H1 (cell line): ENCODE measurements at regions not wholly inside any gene's neighbourhood (a gene's known extent, or its start where the extent isn't known, plus 50 kb on each side); places are given as distances from the start of the nearest gene placed in this dataset.

Experiments
- CTCF ChIA-PET: fragments of 300-600 bp; sonication (Branson Sonifier 250); formaldehyde crosslinking; loops from one replicate; lab custom pipeline; 2021; ENCODE audit not compliant: partially characterized antibody; lab: Charles Lee
- POLR2A ChIA-PET: fragments of 300-600 bp; sonication (Branson Sonifier 250); formaldehyde crosslinking; loops from one replicate; lab custom pipeline; 2021; ENCODE audit warnings: inconsistent platforms; ENCODE audit not compliant: partially characterized antibody; lab: Charles Lee
- DNase-seq, 2 experiments: peaks; one replicate each; pipeline versions ENCODE4 v3.0.0 to v3.0.0-alpha.2; 2010 to 2022; ENCODE audit warnings: low spot score in 2 of 2, low read depth in 1 of 2, mixed read lengths in 1 of 2
- FAIRE-seq: peaks from 2 replicates; lab custom pipeline; 2011; peaks lifted over from hg19 to GRCh38; lab: Jason Lieb, UNC
- H2AFZ ChIP-seq: 2 replicates; pipeline ENCODE4 v1.8.1; 2012; ENCODE audit warnings: low read length, inconsistent platforms
- H2AK5ac ChIP-seq: 2 replicates; pipeline ENCODE4 v1.6.1; 2013; ENCODE audit warnings: low read depth, low read length
- H2BK120ac ChIP-seq: replicated peaks from 2 replicates; pipeline ENCODE3; 2013; ENCODE audit warnings: low read depth, low read length, inconsistent platforms
- H2BK12ac ChIP-seq: 2 replicates; pipeline ENCODE4 v1.6.1; 2013; ENCODE audit warnings: low read depth, low read length
- H2BK15ac ChIP-seq: 2 replicates; pipeline ENCODE4 v1.6.1; 2013; ENCODE audit warnings: low read length
- H2BK20ac ChIP-seq: 2 replicates; pipeline ENCODE4 v1.6.1; 2013; ENCODE audit warnings: low read length
- H2BK5ac ChIP-seq: 2 replicates; pipeline ENCODE4 v1.6.1; 2013; ENCODE audit warnings: low read depth, low read length
- H3K14ac ChIP-seq: 2 replicates; pipeline ENCODE4 v1.6.1; 2013; ENCODE audit warnings: inconsistent platforms; ENCODE audit not compliant: insufficient read length
- H3K18ac ChIP-seq: 2 replicates; pipeline ENCODE4 v1.6.1; 2013; ENCODE audit warnings: low read length; ENCODE audit errors: extremely low read depth
- H3K23ac ChIP-seq: 2 replicates; pipeline ENCODE4 v1.6.1; 2013; ENCODE audit warnings: inconsistent platforms; ENCODE audit not compliant: insufficient read length
- H3K23me2 ChIP-seq: 2 replicates; pipeline ENCODE4 v1.6.1; 2013; ENCODE audit warnings: low read depth, low read length
- H3K27ac ChIP-seq: 2 replicates; pipeline ENCODE4 v1.6.1; 2011; ENCODE audit warnings: low read depth, low read length, inconsistent platforms
- H3K27me3 ChIP-seq, 4 experiments: replicated peaks in 1 of 4; 1 replicate in 1 of 4; 2 replicates in 3 of 4; pipeline versions ENCODE4 v1.6.1 to v1.8.1; 2011 to 2013; ENCODE audit warnings: low read length in 3 of 4, mild to moderate bottlenecking in 3 of 4, inconsistent platforms in 2 of 4, mixed read lengths in 2 of 4, moderate library complexity in 1 of 4; ENCODE audit not compliant: control insufficient read depth in 3 of 4, insufficient read depth in 3 of 4; ENCODE audit errors: extremely low read depth in 1 of 4
- H3K36me3 ChIP-seq, 4 experiments: 2 replicates each; pipeline versions ENCODE4 v1.6.1 to v1.8.1; 2011 to 2013; ENCODE audit warnings: mild to moderate bottlenecking in 4 of 4, low read length in 3 of 4, moderate library complexity in 2 of 4, control low read depth in 1 of 4, inconsistent platforms in 1 of 4; ENCODE audit not compliant: insufficient read depth in 4 of 4, control insufficient read depth in 2 of 4
- H3K4ac ChIP-seq: replicated peaks from 2 replicates; pipeline ENCODE3; 2013; ENCODE audit warnings: low read length, low read depth, mixed read lengths, inconsistent platforms; ENCODE audit not compliant: insufficient read length
- H3K4me1 ChIP-seq, 4 experiments: replicated peaks in 1 of 4; 1 replicate in 1 of 4; 2 replicates in 3 of 4; pipeline versions ENCODE4 v1.6.1 to v1.8.1; 2011 to 2013; ENCODE audit warnings: low read length in 3 of 4, inconsistent platforms in 2 of 4, mixed read lengths in 1 of 4; ENCODE audit not compliant: insufficient read depth in 4 of 4, control insufficient read depth in 3 of 4
- H3K4me2 ChIP-seq, 2 experiments: 2 replicates each; pipeline versions ENCODE4 v1.6.1 to v1.8.1; 2011 to 2013; ENCODE audit warnings: low read depth in 2 of 2, low read length in 2 of 2, control low read depth in 1 of 2, inconsistent platforms in 1 of 2, mild to moderate bottlenecking in 1 of 2; ENCODE audit not compliant: insufficient read depth in 1 of 2
- H3K4me3 ChIP-seq, 4 experiments: fragments of 200-600, 300-600 bp in 1 of 4; sonication (generic), shearing (Covaris generic), sonication (Bioruptor Twin) in 1 of 4; 2 replicates each; pipeline versions ENCODE4 v1.5.1 to v1.8.1; 2011 to 2016; ENCODE audit warnings: low read length in 4 of 4, low read depth in 3 of 4, control low read depth in 2 of 4, inconsistent platforms in 2 of 4, mild to moderate bottlenecking in 2 of 4, mixed read lengths in 1 of 4, moderate library complexity in 1 of 4; ENCODE audit not compliant: insufficient read depth in 2 of 4; ENCODE audit errors: extremely low read depth in 1 of 4
- H3K56ac ChIP-seq: replicated peaks from 2 replicates; pipeline ENCODE3; 2013; ENCODE audit warnings: low read depth, mild to moderate bottlenecking, mixed read lengths, low read length, inconsistent platforms; ENCODE audit not compliant: insufficient read length
- H3K79me1 ChIP-seq: 2 replicates; pipeline ENCODE4 v1.6.1; 2013; ENCODE audit warnings: low read depth, low read length, control low read depth
- H3K79me2 ChIP-seq, 2 experiments: 2 replicates each; pipeline versions ENCODE4 v1.6.1 to v1.8.1; 2012 to 2013; ENCODE audit warnings: low read length in 2 of 2, mild to moderate bottlenecking in 2 of 2, inconsistent platforms in 1 of 2; ENCODE audit not compliant: insufficient read depth in 2 of 2, control insufficient read depth in 1 of 2
- H3K9ac ChIP-seq, 4 experiments: replicated peaks in 1 of 4; 1 replicate in 1 of 4; 2 replicates in 3 of 4; pipeline versions ENCODE4 v1.6.1 to v1.8.1; 2011 to 2013; ENCODE audit warnings: low read depth in 3 of 4, low read length in 3 of 4, control low read depth in 2 of 4, mild to moderate bottlenecking in 2 of 4, moderate library complexity in 2 of 4, inconsistent platforms in 1 of 4; ENCODE audit errors: extremely low read depth in 1 of 4
- H3K9me3 ChIP-seq, 2 experiments: 2 replicates each; pipeline versions ENCODE4 v1.6.1 to v1.8.1; 2012 to 2013; ENCODE audit warnings: mild to moderate bottlenecking in 2 of 2, moderate library complexity in 2 of 2, control low read depth in 1 of 2, inconsistent platforms in 1 of 2, low read depth in 1 of 2, low read length in 1 of 2, mixed read lengths in 1 of 2; ENCODE audit not compliant: insufficient read depth in 2 of 2
- H4K20me1 ChIP-seq, 2 experiments: replicated peaks in 1 of 2; 2 replicates each; pipeline versions ENCODE3 to v1.8.1; 2011 to 2013; ENCODE audit warnings: inconsistent platforms in 2 of 2, low read length in 2 of 2, mild to moderate bottlenecking in 1 of 2; ENCODE audit not compliant: insufficient read depth in 2 of 2, control insufficient read depth in 1 of 2
- H4K5ac ChIP-seq: 2 replicates; pipeline ENCODE4 v1.6.1; 2013; ENCODE audit warnings: low read length, low read depth, mixed read lengths, inconsistent platforms; ENCODE audit not compliant: insufficient read length
- H4K8ac ChIP-seq: 2 replicates; pipeline ENCODE4 v1.8.0; 2013; ENCODE audit warnings: mild to moderate bottlenecking, moderate library complexity, low read length, inconsistent platforms; ENCODE audit not compliant: insufficient read depth; ENCODE audit errors: extremely low read depth
- H4K91ac ChIP-seq: replicated peaks from 2 replicates; pipeline ENCODE3; 2013; ENCODE audit warnings: low read length, mixed read lengths, inconsistent platforms; ENCODE audit not compliant: insufficient read length
- ASH2L ChIP-seq: fragments of 200-600, 300-600 bp; sonication (generic); IDR thresholded peaks from one replicate; pipeline ENCODE4 v1.7.1; 2017; ENCODE audit warnings: low read length
- CEBPB ChIP-seq: IDR thresholded peaks from 2 replicates; pipeline ENCODE4 v1.6.1; 2012; ENCODE audit warnings: low read depth, low read length
- CTBP2 ChIP-seq: IDR thresholded peaks from 2 replicates; pipeline ENCODE4 v1.7.0; 2011; ENCODE audit warnings: borderline replicate concordance, mild to moderate bottlenecking, moderate library complexity, mixed read lengths, low read length; ENCODE audit not compliant: insufficient read depth, insufficient read length
- E2F6 ChIP-seq: IDR thresholded peaks from 2 replicates; pipeline ENCODE4 v1.6.1; 2012; ENCODE audit warnings: inconsistent platforms
- GTF2F1 ChIP-seq: IDR thresholded peaks from 2 replicates; pipeline ENCODE4 v1.6.1; 2012; ENCODE audit warnings: low read depth, low read length, improper control_type of control experiment, borderline replicate concordance
- MAX ChIP-seq: IDR thresholded peaks from 2 replicates; pipeline ENCODE4 v1.6.1; 2012; ENCODE audit warnings: inconsistent platforms
- POLR2AphosphoS5 ChIP-seq: IDR thresholded peaks from 2 replicates; pipeline ENCODE4 v1.6.1; 2011; ENCODE audit warnings: low read depth, low read length
- RAD21 ChIP-seq, 2 experiments: IDR thresholded peaks in 1 of 2; conservative IDR thresholded peaks in 1 of 2; 2 replicates each; pipeline ENCODE4 v1.6.1; 2011; ENCODE audit warnings: low read depth in 2 of 2, low read length in 2 of 2, improper control_type of control experiment in 1 of 2, inconsistent platforms in 1 of 2, mild to moderate bottlenecking in 1 of 2, moderate library complexity in 1 of 2
- RBBP5 ChIP-seq: IDR thresholded peaks from 2 replicates; pipeline ENCODE4 v1.7.1; 2012; ENCODE audit warnings: low read depth, mild to moderate bottlenecking, inconsistent platforms, low read length, moderate library complexity, borderline replicate concordance
- SIN3A ChIP-seq, 2 experiments: IDR thresholded peaks in 1 of 2; conservative IDR thresholded peaks in 1 of 2; 2 replicates each; pipeline ENCODE4 v1.6.1; 2011 to 2012; ENCODE audit warnings: low read length in 2 of 2, improper control_type of control experiment in 1 of 2, low read depth in 1 of 2, mild to moderate bottlenecking in 1 of 2
- SIX5 ChIP-seq: IDR thresholded peaks from 2 replicates; pipeline ENCODE4 v1.6.1; 2011; ENCODE audit warnings: mild to moderate bottlenecking, low read depth, low read length
- TEAD4 ChIP-seq: IDR thresholded peaks from 2 replicates; pipeline ENCODE4 v1.6.1; 2012; ENCODE audit warnings: low read depth, low read length, inconsistent platforms, mixed read lengths
- USF2 ChIP-seq: IDR thresholded peaks from 2 replicates; pipeline ENCODE4 v1.6.1; 2011; ENCODE audit warnings: low read length, improper control_type of control experiment
- WGBS, 2 experiments: shearing (Covaris generic) in 1 of 2; methylation state at CpG; one replicate each; pipeline versions ENCODE4 v1.1.6 to v1.1.7; 2013 to 2015; ENCODE audit warnings: low lambda C conversion rate in 2 of 2, mixed read lengths in 2 of 2, inconsistent platforms in 1 of 2, low coverage in 1 of 2, missing lambda C conversion rate in 1 of 2; ENCODE audit not compliant: insufficient replicate concordance in 2 of 2, insufficient coverage in 1 of 2, insufficient read length in 1 of 2; ENCODE audit errors: extremely low coverage in 1 of 2, missing lambda C conversion rate in 1 of 2; 5-methylcytosine and 5-hydroxymethylcytosine counted together

DNA sequence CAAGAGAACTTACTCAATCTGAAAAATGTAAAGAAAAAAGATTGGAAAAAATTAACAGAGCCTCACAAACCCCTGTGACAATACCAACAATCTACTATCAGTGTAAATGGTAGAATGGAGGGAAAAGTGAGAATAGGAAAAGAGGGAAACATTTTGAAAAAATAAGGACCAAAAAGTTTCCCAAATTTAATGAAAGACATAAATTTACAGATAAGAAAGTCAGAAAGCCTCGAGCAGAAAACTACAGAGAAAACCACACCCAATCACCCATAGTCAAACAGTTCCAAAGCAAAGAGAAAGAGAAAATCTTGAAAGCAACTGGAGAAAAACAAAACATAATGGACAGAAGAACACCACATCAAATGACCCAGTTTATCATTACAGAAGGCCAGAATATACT, 142.7 kb upstream of the DIO3 start:
- no peak overlapping the region for H2BK20ac ChIP-seq
- no peak overlapping the region for H3K27ac ChIP-seq
- H3K56ac ChIP-seq: no peak overlapping the region
- no peak overlapping the region for H3K23ac ChIP-seq
- H4K91ac ChIP-seq: no peak overlapping the region
- DNase-seq (no peak), FAIRE-seq (no peak)
- no peak overlapping the region for H2BK120ac ChIP-seq
- no peak overlapping the region for H4K5ac ChIP-seq
- CTCF ChIA-PET: no interaction called here
- H2BK5ac ChIP-seq: no peak overlapping the region
- no peak overlapping the region for H2BK12ac ChIP-seq
- no peaks in the 10 kb centered on the region for H3K79me2 ChIP-seq
- no peak overlapping the region for H3K9ac ChIP-seq
- POLR2A ChIA-PET: no interaction called here
- no peaks in the 10 kb centered on the region for H3K4me1 ChIP-seq
- H3K18ac ChIP-seq: no peak overlapping the region
- no peaks in the 10 kb centered on the region for H3K79me1 ChIP-seq
- no peak overlapping the region for H4K8ac ChIP-seq
- WGBS, 2 experiments: 63% methylated on average over 1 of the region's 1 CpG; no CpG with 5 or more reads in 1 of the 2 experiments
- no peaks in the 10 kb centered on the region for H3K9me3 ChIP-seq
- no peak overlapping the region for H3K14ac ChIP-seq
- no peak overlapping the region for H2BK15ac ChIP-seq
- no peak overlapping the region for H2AK5ac ChIP-seq
- H4K20me1 ChIP-seq: no peaks in the 10 kb centered on the region
- no peak overlapping the region for H2AFZ ChIP-seq
- no peaks in the 10 kb centered on the region for H3K36me3 ChIP-seq
- H3K23me2 ChIP-seq: no peaks in the 10 kb centered on the region
- no peak overlapping the region for H3K4me3 ChIP-seq
- no peak for TF ChIP-seq MAX
- no peak for TF ChIP-seq SIN3A (conservative IDR thresholded peaks at IDR 0.05 in 1 of 2, IDR thresholded peaks at IDR 0.05 in 1 of 2; ENCODE audit: low read depth in 1 of 2, low read length in 2 of 2)
- TF ChIP-seq RBBP5: no peak
- TF ChIP-seq CEBPB: no peak
- no peak for TF ChIP-seq POLR2AphosphoS5
- no peak for TF ChIP-seq CTBP2
- no peak for TF ChIP-seq SIX5
- TF ChIP-seq GTF2F1: no peak
- no peak for TF ChIP-seq RAD21 (IDR thresholded peaks at IDR 0.05 in 1 of 2, conservative IDR thresholded peaks at IDR 0.05 in 1 of 2; ENCODE audit: low read depth in 2 of 2, low read length in 2 of 2)
- no peak for TF ChIP-seq TEAD4
- no peak for TF ChIP-seq ASH2L
- no peak for TF ChIP-seq E2F6
- no peak for TF ChIP-seq USF2
- H3K4ac ChIP-seq: no peak overlapping the region
- H3K4me2 ChIP-seq: no peak overlapping the region
- no peaks in the 10 kb centered on the region for H3K27me3 ChIP-seq
